GM12878 (cell line): ENCODE measurements at regions not wholly inside any gene's neighbourhood (a gene's known extent, or its start where the extent isn't known, plus 50 kb on each side); places are given as distances from the start of the nearest gene placed in this dataset.

Source experiments
- ATAC-seq: fragments of 200-7000 bp; cut with Tn5 transposase; 3 replicates; pipeline ENCODE4 v1.9.1; 2020; ENCODE audit warnings: mild to moderate bottlenecking, moderate library complexity
- BruUV-seq: library from RNA; stranded (reverse); fragments of 400-500 nt; replicated peaks from 2 replicates; lab custom pipeline; 2021; lab: Mats Ljungman, UMichigan
- CTCF ChIA-PET: fragments of 300-600 bp; sonication (Branson Sonifier 250); formaldehyde crosslinking; extraction: SDS; loops from one replicate; lab custom pipeline; 2021; ENCODE audit warnings: inconsistent platforms; lab: Yijun Ruan, JAX
- POLR2A ChIA-PET: fragments of 350-600 bp; formaldehyde crosslinking; extraction: SDS; loops from one replicate; lab custom pipeline; 2021; ENCODE audit warnings: inconsistent platforms; lab: Charles Lee
- RAD21 ChIA-PET: fragments of 300-600 bp; sonication (Branson Sonifier 250); formaldehyde crosslinking; loops from one replicate; lab custom pipeline; 2023; ENCODE audit warnings: antibody characterized with exemption; ENCODE audit not compliant: unreplicated experiment; lab: Charles Lee
- SMC1A ChIA-PET: fragments of 300-600 bp; sonication (Branson Sonifier 250); formaldehyde crosslinking; loops from one replicate; lab custom pipeline; 2023; ENCODE audit not compliant: unreplicated experiment, uncharacterized antibody; lab: Charles Lee
- DNase-seq: peaks from one replicate; pipeline ENCODE4 v3.0.0-alpha.2; 2011; ENCODE audit warnings: low read depth, low spot score
- FAIRE-seq: peaks from 3 replicates; lab custom pipeline; 2011; peaks lifted over from hg19 to GRCh38; lab: Jason Lieb, UNC
- H2AFZ ChIP-seq: 2 replicates; pipeline ENCODE4 v1.6.0; 2011; ENCODE audit warnings: low read depth, low read length, control low read depth; ENCODE audit not compliant: control insufficient read depth
- H3K27ac ChIP-seq: 2 replicates; pipeline ENCODE4 v1.5.1; 2011; ENCODE audit warnings: control low read depth; ENCODE audit not compliant: control insufficient read depth, insufficient read depth
- H3K27me3 ChIP-seq, 2 experiments: replicated peaks in 1 of 2; 2 replicates each; pipeline versions ENCODE4 v1.6.0 to v1.6.1; 2011; ENCODE audit warnings: low read length in 1 of 2; ENCODE audit not compliant: control insufficient read depth in 2 of 2, insufficient read depth in 2 of 2
- H3K36me3 ChIP-seq, 2 experiments: 2 replicates each; pipeline ENCODE4 v1.5.1; 2011; ENCODE audit warnings: low read length in 1 of 2; ENCODE audit not compliant: control insufficient read depth in 2 of 2, insufficient read depth in 2 of 2
- H3K4me1 ChIP-seq: 2 replicates; pipeline ENCODE4 v1.6.1; 2011; ENCODE audit warnings: mild to moderate bottlenecking, low read length, moderate library complexity, mixed read lengths; ENCODE audit not compliant: control insufficient read depth, insufficient read depth
- H3K4me2 ChIP-seq: 2 replicates; pipeline ENCODE4 v1.6.0; 2011; ENCODE audit warnings: control low read depth; ENCODE audit not compliant: control insufficient read depth, insufficient read depth
- H3K4me3 ChIP-seq: fragments of 200-600 bp; sonication (generic); 2 replicates; pipeline ENCODE4 v1.5.1; 2016
- H3K79me2 ChIP-seq: 2 replicates; pipeline ENCODE4 v1.6.0; 2011; ENCODE audit warnings: low read length; ENCODE audit not compliant: control insufficient read depth, insufficient read depth
- H3K9ac ChIP-seq: 2 replicates; pipeline ENCODE4 v1.8.0; 2011; ENCODE audit warnings: low read length, control low read depth, mixed read lengths; ENCODE audit not compliant: control insufficient read depth, insufficient read depth
- H3K9me3 ChIP-seq: replicated peaks from 3 replicates; pipeline ENCODE4 v1.5.1; 2011; ENCODE audit warnings: mild to moderate bottlenecking, low read length; ENCODE audit not compliant: control insufficient read depth, insufficient read depth
- H4K20me1 ChIP-seq: 2 replicates; pipeline ENCODE4 v1.6.0; 2011; ENCODE audit not compliant: control insufficient read depth, insufficient read depth
- BCL11A ChIP-seq: IDR thresholded peaks from 2 replicates; pipeline ENCODE4 v1.6.1; 2011; ENCODE audit warnings: low read depth, low read length
- CBFB ChIP-seq: IDR thresholded peaks from 2 replicates; pipeline ENCODE4 v1.6.1; 2016; ENCODE audit warnings: antibody characterized with exemption, low read depth
- CREB1 ChIP-seq: IDR thresholded peaks from 2 replicates; pipeline ENCODE4 v1.6.1; 2012; ENCODE audit warnings: low read depth, mild to moderate bottlenecking, inconsistent platforms
- DPF2 ChIP-seq: fragments of 450-650 bp; IDR thresholded peaks from 2 replicates; pipeline ENCODE4 v1.6.1; 2017; ENCODE audit warnings: mild to moderate bottlenecking
- ETV6 ChIP-seq, 2 experiments: fragments of 450-650 bp in 1 of 2; IDR thresholded peaks in 1 of 2; conservative IDR thresholded peaks in 1 of 2; 2 replicates each; pipeline ENCODE4 v1.6.1; 2014; ENCODE audit warnings: antibody characterized with exemption in 1 of 2, borderline replicate concordance in 1 of 2, low read depth in 1 of 2, mild to moderate bottlenecking in 1 of 2, moderate library complexity in 1 of 2
- FOS ChIP-seq: IDR thresholded peaks from 3 replicates; pipeline ENCODE4 v1.6.1; 2011; ENCODE audit warnings: borderline replicate concordance; ENCODE audit not compliant: insufficient read length; ENCODE audit errors: extremely low read depth
- HDAC6 ChIP-seq: fragments of 200-600 bp; sonication (generic); IDR thresholded peaks from one replicate; pipeline ENCODE4 v1.8.0; 2017; ENCODE audit warnings: antibody characterized with exemption; ENCODE audit not compliant: unreplicated experiment
- KAT2A ChIP-seq: conservative IDR thresholded peaks from 2 replicates; pipeline ENCODE4 v1.6.1; 2011; ENCODE audit warnings: low read depth, low read length; ENCODE audit not compliant: control insufficient read depth
- SP1 ChIP-seq: IDR thresholded peaks from one replicate; pipeline ENCODE4 v1.6.1; 2011; ENCODE audit warnings: low read depth, low read length
- WGBS: methylation state at CpG from one replicate; pipeline ENCODE4 v1.1.6; 2016; ENCODE audit warnings: low lambda C conversion rate; ENCODE audit not compliant: insufficient replicate concordance, insufficient coverage; ENCODE audit errors: missing lambda C conversion rate; 5-methylcytosine and 5-hydroxymethylcytosine counted together
- in situ Hi-C: fragments of 300-500 bp; cut with MboI; formaldehyde crosslinking; loops from 9 replicates; pipeline ENCODE4 v1.14.3; 2018; ENCODE audit warnings: mixed read lengths
- intact Hi-C: fragments of 100-400 bp; cut with micrococcal nuclease; formaldehyde crosslinking; loops from one replicate; pipeline ENCODE4 v1.14.2; 2022; ENCODE audit not compliant: unreplicated experiment
- TF ChIP-seq, protein P1 (sequence below): fragments of 450-650 bp; formaldehyde crosslinking; IDR thresholded peaks from 2 replicates; pipeline ENCODE4 v1.5.0; 2022; ENCODE audit warnings: mild to moderate bottlenecking, missing genetic modification characterization
- TF ChIP-seq, protein P2 (sequence below): fragments of 450-650 bp; IDR thresholded peaks from 2 replicates; pipeline ENCODE4 v1.6.1; 2017; ENCODE audit warnings: mild to moderate bottlenecking, moderate library complexity
- TF ChIP-seq, protein P3 (sequence below): IDR thresholded peaks from 2 replicates; pipeline ENCODE4 v1.6.1; 2011; ENCODE audit warnings: borderline replicate concordance, low read depth, mild to moderate bottlenecking, moderate library complexity, mixed read lengths, low read length; ENCODE audit not compliant: insufficient read depth; ENCODE audit errors: extremely low read length
- TF ChIP-seq, protein P4 (sequence below): fragments of 150-350 bp; IDR thresholded peaks from 2 replicates; pipeline ENCODE4 v1.6.1; 2014; ENCODE audit warnings: mild to moderate bottlenecking, low read depth, low read length

DNA sequence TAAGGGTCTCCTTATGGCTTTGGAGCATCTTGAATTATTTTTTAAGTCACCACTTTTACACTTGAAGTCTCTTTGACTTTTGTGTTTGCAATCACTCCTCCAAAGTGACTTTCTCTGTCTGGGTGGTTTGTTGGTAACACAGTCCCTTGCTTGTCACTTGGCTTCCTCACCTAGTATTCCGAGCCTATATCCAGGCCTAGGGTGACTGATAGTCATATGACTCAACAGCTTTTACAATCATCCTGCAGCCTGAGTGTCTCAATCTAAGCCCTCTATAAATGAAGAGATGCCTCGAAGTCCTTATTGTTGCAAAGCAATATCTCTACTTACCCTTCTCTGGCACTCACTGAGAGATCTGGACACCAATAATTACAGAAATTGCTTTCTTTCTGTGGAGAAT is 53.9 kb upstream of the SETBP1 start:
- in situ Hi-C loops, result no loop called here
- no peak for FAIRE-seq
- TF ChIP-seq FOS, result no peak
- no peak for TF ChIP-seq CBFB
- no peak for TF ChIP-seq BCL11A
- TF ChIP-seq SP1, result no peak
- no peak for TF ChIP-seq HDAC6
- TF ChIP-seq, protein P1, sequence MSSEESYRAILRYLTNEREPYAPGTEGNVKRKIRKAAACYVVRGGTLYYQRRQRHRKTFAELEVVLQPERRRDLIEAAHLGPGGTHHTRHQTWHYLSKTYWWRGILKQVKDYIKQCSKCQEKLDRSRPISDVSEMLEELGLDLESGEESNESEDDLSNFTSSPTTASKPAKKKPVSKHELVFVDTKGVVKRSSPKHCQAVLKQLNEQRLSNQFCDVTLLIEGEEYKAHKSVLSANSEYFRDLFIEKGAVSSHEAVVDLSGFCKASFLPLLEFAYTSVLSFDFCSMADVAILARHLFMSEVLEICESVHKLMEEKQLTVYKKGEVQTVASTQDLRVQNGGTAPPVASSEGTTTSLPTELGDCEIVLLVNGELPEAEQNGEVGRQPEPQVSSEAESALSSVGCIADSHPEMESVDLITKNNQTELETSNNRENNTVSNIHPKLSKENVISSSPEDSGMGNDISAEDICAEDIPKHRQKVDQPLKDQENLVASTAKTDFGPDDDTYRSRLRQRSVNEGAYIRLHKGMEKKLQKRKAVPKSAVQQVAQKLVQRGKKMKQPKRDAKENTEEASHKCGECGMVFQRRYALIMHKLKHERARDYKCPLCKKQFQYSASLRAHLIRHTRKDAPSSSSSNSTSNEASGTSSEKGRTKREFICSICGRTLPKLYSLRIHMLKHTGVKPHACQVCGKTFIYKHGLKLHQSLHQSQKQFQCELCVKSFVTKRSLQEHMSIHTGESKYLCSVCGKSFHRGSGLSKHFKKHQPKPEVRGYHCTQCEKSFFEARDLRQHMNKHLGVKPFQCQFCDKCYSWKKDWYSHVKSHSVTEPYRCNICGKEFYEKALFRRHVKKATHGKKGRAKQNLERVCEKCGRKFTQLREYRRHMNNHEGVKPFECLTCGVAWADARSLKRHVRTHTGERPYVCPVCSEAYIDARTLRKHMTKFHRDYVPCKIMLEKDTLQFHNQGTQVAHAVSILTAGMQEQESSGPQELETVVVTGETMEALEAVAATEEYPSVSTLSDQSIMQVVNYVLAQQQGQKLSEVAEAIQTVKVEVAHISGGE (CRISPR knock-in tag), result no peak
- TF ChIP-seq ETV6 (conservative IDR thresholded peaks at IDR 0.05 in 1 of 2, IDR thresholded peaks at IDR 0.05 in 1 of 2; ENCODE audit: borderline replicate concordance in 1 of 2, low read depth in 1 of 2), result no peak
- TF ChIP-seq, protein P2, sequence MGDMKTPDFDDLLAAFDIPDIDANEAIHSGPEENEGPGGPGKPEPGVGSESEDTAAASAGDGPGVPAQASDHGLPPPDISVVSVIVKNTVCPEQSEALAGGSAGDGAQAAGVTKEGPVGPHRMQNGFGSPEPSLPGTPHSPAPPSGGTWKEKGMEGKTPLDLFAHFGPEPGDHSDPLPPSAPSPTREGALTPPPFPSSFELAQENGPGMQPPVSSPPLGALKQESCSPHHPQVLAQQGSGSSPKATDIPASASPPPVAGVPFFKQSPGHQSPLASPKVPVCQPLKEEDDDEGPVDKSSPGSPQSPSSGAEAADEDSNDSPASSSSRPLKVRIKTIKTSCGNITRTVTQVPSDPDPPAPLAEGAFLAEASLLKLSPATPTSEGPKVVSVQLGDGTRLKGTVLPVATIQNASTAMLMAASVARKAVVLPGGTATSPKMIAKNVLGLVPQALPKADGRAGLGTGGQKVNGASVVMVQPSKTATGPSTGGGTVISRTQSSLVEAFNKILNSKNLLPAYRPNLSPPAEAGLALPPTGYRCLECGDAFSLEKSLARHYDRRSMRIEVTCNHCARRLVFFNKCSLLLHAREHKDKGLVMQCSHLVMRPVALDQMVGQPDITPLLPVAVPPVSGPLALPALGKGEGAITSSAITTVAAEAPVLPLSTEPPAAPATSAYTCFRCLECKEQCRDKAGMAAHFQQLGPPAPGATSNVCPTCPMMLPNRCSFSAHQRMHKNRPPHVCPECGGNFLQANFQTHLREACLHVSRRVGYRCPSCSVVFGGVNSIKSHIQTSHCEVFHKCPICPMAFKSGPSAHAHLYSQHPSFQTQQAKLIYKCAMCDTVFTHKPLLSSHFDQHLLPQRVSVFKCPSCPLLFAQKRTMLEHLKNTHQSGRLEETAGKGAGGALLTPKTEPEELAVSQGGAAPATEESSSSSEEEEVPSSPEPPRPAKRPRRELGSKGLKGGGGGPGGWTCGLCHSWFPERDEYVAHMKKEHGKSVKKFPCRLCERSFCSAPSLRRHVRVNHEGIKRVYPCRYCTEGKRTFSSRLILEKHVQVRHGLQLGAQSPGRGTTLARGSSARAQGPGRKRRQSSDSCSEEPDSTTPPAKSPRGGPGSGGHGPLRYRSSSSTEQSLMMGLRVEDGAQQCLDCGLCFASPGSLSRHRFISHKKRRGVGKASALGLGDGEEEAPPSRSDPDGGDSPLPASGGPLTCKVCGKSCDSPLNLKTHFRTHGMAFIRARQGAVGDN, result no peak
- no peak for TF ChIP-seq CREB1
- no peak for TF ChIP-seq KAT2A
- TF ChIP-seq, protein P3, sequence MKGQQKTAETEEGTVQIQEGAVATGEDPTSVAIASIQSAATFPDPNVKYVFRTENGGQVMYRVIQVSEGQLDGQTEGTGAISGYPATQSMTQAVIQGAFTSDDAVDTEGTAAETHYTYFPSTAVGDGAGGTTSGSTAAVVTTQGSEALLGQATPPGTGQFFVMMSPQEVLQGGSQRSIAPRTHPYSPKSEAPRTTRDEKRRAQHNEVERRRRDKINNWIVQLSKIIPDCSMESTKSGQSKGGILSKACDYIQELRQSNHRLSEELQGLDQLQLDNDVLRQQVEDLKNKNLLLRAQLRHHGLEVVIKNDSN, result no peak
- TF ChIP-seq, protein P4, sequence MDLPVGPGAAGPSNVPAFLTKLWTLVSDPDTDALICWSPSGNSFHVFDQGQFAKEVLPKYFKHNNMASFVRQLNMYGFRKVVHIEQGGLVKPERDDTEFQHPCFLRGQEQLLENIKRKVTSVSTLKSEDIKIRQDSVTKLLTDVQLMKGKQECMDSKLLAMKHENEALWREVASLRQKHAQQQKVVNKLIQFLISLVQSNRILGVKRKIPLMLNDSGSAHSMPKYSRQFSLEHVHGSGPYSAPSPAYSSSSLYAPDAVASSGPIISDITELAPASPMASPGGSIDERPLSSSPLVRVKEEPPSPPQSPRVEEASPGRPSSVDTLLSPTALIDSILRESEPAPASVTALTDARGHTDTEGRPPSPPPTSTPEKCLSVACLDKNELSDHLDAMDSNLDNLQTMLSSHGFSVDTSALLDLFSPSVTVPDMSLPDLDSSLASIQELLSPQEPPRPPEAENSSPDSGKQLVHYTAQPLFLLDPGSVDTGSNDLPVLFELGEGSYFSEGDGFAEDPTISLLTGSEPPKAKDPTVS, result no peak
- TF ChIP-seq DPF2, result no peak

More for the DNA sequence above, 53.9 kb upstream of the SETBP1 start:
- no peak overlapping the region for H3K4me2 ChIP-seq
- H2AFZ ChIP-seq, result no peak overlapping the region
- H3K36me3 ChIP-seq, result no peaks in the 10 kb centered on the region
- no peaks in the 10 kb centered on the region for H3K9me3 ChIP-seq
- no peaks in the 10 kb centered on the region for H3K4me1 ChIP-seq
- ChIA-PET CTCF (interaction anchor here (0.9 kb wide), 1 partner anchor 17 kb away, joined by 3 read pairs; no protein-coding TSS in a partner anchor), SMC1A (interaction anchor here (0.9 to 1.1 kb wide), 3 partner anchors 21 to 286 kb away, joined by 3 to 4 read pairs (median 3); no protein-coding TSS in a partner anchor), POLR2A (no interaction called here), RAD21 (no interaction called here)
- no peaks in the 10 kb centered on the region for H4K20me1 ChIP-seq
- no peak overlapping the region for H3K27ac ChIP-seq
- H3K27me3 ChIP-seq, result no peaks in the 10 kb centered on the region
- ATAC-seq (no peak), DNase-seq (no peak)
- no TSS peak for BruUV-seq
- no peak overlapping the region for H3K9ac ChIP-seq
- intact Hi-C loops, result no loop called here
- WGBS, result 0% methylated on average over 2 of the region's 2 CpGs
- no peaks in the 10 kb centered on the region for H3K79me2 ChIP-seq
- H3K4me3 ChIP-seq, result no peak overlapping the region
